ENCODE measurements at regions not wholly inside any gene's neighbourhood (a gene's known extent, or its start where the extent isn't known, plus 50 kb on each side); places are given as distances from the start of the nearest gene placed in this dataset.

GRCh38 chr17:73823684-73824083 is 179.4 kb upstream of the SDK2 start:
- Histone ChIP-seq H3K9me2 (ENCODE audit: insufficient read depth, low read length) (no peaks in the 10 kb centered on the region), H3K4me2 (ENCODE audit: low read length) (no peak overlapping the region), H3K9me3 (ENCODE audit: low read length) (no peaks in the 10 kb centered on the region), H3K79me2 (replicated peaks; ENCODE audit: insufficient read depth, low read length) (no peaks in the 10 kb centered on the region), H2AFZ (ENCODE audit: low read depth, low read length) (no peak overlapping the region), H3K27me3 (ENCODE audit: insufficient read depth, low read depth, low read length) (no peaks in the 10 kb centered on the region), H3K27ac (ENCODE audit: low read length) (no peak overlapping the region), H3K36me3 (ENCODE audit: insufficient read depth, low read length) (no peaks in the 10 kb centered on the region), H3K9ac (ENCODE audit: low read length) (no peak overlapping the region), H4K20me1 (ENCODE audit: insufficient read depth) (no peaks in the 10 kb centered on the region), H3F3A (ENCODE audit: insufficient read depth, low read length, poor library complexity, severe bottlenecking) (no peaks in the 10 kb centered on the region), H3K4me3 (ENCODE audit: low read length) (no peak overlapping the region)
- TF ChIP-seq TAF1 (IDR thresholded peaks at IDR 0.05; ENCODE audit: low read depth) (no peak), MXI1 (conservative IDR thresholded peaks at IDR 0.05; ENCODE audit: poor library complexity, severe bottlenecking) (no peak), EP300 (conservative IDR thresholded peaks at IDR 0.05; ENCODE audit: poor library complexity, severe bottlenecking) (no peak), RAD21 (conservative IDR thresholded peaks at IDR 0.05) (no peak), POLR2AphosphoS5 (IDR thresholded peaks at IDR 0.05) (no peak), EZH2 (IDR thresholded peaks at IDR 0.05; ENCODE audit: borderline replicate concordance, insufficient read depth, low read length, poor library complexity, severe bottlenecking) (no peak), SMC3 (conservative IDR thresholded peaks at IDR 0.05; ENCODE audit: poor library complexity) (no peak)
- TF ChIP-seq, protein P1, sequence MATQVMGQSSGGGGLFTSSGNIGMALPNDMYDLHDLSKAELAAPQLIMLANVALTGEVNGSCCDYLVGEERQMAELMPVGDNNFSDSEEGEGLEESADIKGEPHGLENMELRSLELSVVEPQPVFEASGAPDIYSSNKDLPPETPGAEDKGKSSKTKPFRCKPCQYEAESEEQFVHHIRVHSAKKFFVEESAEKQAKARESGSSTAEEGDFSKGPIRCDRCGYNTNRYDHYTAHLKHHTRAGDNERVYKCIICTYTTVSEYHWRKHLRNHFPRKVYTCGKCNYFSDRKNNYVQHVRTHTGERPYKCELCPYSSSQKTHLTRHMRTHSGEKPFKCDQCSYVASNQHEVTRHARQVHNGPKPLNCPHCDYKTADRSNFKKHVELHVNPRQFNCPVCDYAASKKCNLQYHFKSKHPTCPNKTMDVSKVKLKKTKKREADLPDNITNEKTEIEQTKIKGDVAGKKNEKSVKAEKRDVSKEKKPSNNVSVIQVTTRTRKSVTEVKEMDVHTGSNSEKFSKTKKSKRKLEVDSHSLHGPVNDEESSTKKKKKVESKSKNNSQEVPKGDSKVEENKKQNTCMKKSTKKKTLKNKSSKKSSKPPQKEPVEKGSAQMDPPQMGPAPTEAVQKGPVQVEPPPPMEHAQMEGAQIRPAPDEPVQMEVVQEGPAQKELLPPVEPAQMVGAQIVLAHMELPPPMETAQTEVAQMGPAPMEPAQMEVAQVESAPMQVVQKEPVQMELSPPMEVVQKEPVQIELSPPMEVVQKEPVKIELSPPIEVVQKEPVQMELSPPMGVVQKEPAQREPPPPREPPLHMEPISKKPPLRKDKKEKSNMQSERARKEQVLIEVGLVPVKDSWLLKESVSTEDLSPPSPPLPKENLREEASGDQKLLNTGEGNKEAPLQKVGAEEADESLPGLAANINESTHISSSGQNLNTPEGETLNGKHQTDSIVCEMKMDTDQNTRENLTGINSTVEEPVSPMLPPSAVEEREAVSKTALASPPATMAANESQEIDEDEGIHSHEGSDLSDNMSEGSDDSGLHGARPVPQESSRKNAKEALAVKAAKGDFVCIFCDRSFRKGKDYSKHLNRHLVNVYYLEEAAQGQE (IDR thresholded peaks at IDR 0.05; ENCODE audit: borderline replicate concordance), result no peak
- TF ChIP-seq, protein P2, sequence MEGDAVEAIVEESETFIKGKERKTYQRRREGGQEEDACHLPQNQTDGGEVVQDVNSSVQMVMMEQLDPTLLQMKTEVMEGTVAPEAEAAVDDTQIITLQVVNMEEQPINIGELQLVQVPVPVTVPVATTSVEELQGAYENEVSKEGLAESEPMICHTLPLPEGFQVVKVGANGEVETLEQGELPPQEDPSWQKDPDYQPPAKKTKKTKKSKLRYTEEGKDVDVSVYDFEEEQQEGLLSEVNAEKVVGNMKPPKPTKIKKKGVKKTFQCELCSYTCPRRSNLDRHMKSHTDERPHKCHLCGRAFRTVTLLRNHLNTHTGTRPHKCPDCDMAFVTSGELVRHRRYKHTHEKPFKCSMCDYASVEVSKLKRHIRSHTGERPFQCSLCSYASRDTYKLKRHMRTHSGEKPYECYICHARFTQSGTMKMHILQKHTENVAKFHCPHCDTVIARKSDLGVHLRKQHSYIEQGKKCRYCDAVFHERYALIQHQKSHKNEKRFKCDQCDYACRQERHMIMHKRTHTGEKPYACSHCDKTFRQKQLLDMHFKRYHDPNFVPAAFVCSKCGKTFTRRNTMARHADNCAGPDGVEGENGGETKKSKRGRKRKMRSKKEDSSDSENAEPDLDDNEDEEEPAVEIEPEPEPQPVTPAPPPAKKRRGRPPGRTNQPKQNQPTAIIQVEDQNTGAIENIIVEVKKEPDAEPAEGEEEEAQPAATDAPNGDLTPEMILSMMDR (IDR thresholded peaks at IDR 0.05; ENCODE audit: poor library complexity, severe bottlenecking), result no peak

- no peak overlapping the region for H2AFZ ChIP-seq (ENCODE audit: low read depth, low read length)
- H4K20me1 ChIP-seq (ENCODE audit: insufficient read depth), result no peaks in the 10 kb centered on the region
- no peak overlapping the region for H3K4me3 ChIP-seq (ENCODE audit: low read length)
- H3K9me3 ChIP-seq (ENCODE audit: low read length), result no peaks in the 10 kb centered on the region
- H3K9ac ChIP-seq (ENCODE audit: low read length), result no peak overlapping the region
- no peak overlapping the region for H3K27ac ChIP-seq (ENCODE audit: low read length)
- no peaks in the 10 kb centered on the region for H3K9me2 ChIP-seq (ENCODE audit: insufficient read depth, low read length)
- H3K36me3 ChIP-seq (ENCODE audit: insufficient read depth, low read length), result no peaks in the 10 kb centered on the region
- H3K27me3 ChIP-seq (ENCODE audit: insufficient read depth, low read depth, low read length), result no peaks in the 10 kb centered on the region
- TF ChIP-seq, protein P2 (IDR thresholded peaks at IDR 0.05; ENCODE audit: poor library complexity, severe bottlenecking), result no peak
- TF ChIP-seq POLR2AphosphoS5 (IDR thresholded peaks at IDR 0.05), result no peak
- no peaks in the 10 kb centered on the region for H3F3A ChIP-seq (ENCODE audit: insufficient read depth, low read length, poor library complexity, severe bottlenecking)
- no peaks in the 10 kb centered on the region for H3K79me2 ChIP-seq (replicated peaks; ENCODE audit: insufficient read depth, low read length)
- no peak overlapping the region for H3K4me2 ChIP-seq (ENCODE audit: low read length)
Observed at GRCh38 chr17:73824321-73824720, 180.1 kb upstream of the SDK2 start.

Measured in neural cell (in vitro differentiated cells).